ACC112 (cell line): ENCODE measurements at regions not wholly inside any gene's neighbourhood (a gene's known extent, or its start where the extent isn't known, plus 50 kb on each side); places are given as distances from the start of the nearest gene placed in this dataset.
A peak's percentile ranks its signal among the peaks of the same experiment; 100 is the strongest.
"Not testable (repeated sequence)": the region's sequence is repeated elsewhere in the genome, so short reads cannot be mapped to it uniquely, and the experiment has no call there.

Experiments
- H2AFZ ChIP-seq: fragments of 200-600 bp; sonication (generic); one replicate; pipeline ENCODE4 v1.6.0; 2017; ENCODE audit warnings: antibody characterized with exemption, low read length; ENCODE audit not compliant: unreplicated experiment
- H3K27ac ChIP-seq: fragments of 200-600 bp; sonication (generic); 2 replicates; pipeline ENCODE4 v1.5.1; 2014; ENCODE audit warnings: low read depth, mild to moderate bottlenecking, antibody characterized with exemption, low read length, moderate library complexity
- H3K27me3 ChIP-seq: fragments of 200-600 bp; sonication (generic); 2 replicates; pipeline ENCODE4 v1.6.1; 2014; ENCODE audit warnings: mild to moderate bottlenecking, antibody characterized with exemption, low read length, moderate library complexity, mixed read lengths; ENCODE audit not compliant: insufficient read depth
- H3K36me3 ChIP-seq: fragments of 200-600 bp; sonication (generic); 2 replicates; pipeline ENCODE4 v1.6.1; 2016; ENCODE audit warnings: mild to moderate bottlenecking, antibody characterized with exemption, low read length, moderate library complexity, mixed read lengths; ENCODE audit not compliant: insufficient read depth
- H3K4me1 ChIP-seq: fragments of 200-600 bp; sonication (generic); one replicate; pipeline ENCODE4 v1.6.1; 2016; ENCODE audit warnings: low read length, mixed read lengths; ENCODE audit not compliant: insufficient read depth, unreplicated experiment, control insufficient read depth
- H3K4me3 ChIP-seq: fragments of 200-600 bp; sonication (generic); 2 replicates; pipeline ENCODE4 v1.5.1; 2014; ENCODE audit warnings: mild to moderate bottlenecking, low read depth, low read length
- H3K79me2 ChIP-seq: fragments of 200-600 bp; sonication (generic); one replicate; pipeline ENCODE4 v1.6.0; 2016; ENCODE audit warnings: low read length; ENCODE audit not compliant: control insufficient read depth, unreplicated experiment, insufficient read depth

DNA sequence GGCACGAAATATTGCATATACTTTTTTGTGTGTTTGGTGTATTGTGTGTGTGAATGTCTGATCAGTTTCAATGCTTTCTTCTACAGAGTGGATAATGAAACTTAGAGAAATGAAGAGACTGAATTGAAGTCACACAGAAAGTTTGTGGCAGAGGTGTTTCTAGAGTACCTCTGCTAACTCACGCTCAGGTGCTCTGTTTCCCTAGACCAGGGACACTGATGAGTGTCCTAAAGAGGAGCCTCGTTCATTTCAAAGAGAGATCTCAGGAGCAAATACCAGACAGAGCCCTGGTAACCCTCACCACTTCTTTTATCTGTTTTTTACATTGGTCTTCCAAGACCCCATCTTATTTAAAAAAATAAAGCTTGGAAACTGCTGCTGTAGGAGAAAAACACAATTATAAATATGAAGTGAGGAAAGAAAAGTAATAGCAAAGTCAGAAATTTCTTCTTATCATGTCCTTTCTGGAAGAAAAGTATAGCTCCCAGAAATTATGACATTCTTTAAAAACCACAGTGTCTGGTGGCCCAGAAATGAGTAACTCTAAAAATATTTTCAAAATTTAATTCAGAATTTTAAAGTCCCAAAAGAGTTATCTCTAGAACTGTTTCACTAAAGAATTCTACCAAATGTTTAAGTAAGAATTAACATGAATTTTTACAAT lies 720.6 kb downstream of the RFPL4B start:
- peak overlapping the region; percentile 55 for H2AFZ ChIP-seq
- peak overlapping the region; percentile 54 for H3K27ac ChIP-seq
- H3K79me2 ChIP-seq, result no peaks in the 10 kb centered on the region
- H3K4me1 ChIP-seq, result peaks cover 34% of the 10 kb centered on the region
- H3K27me3 ChIP-seq, result no peaks in the 10 kb centered on the region
- H3K36me3 ChIP-seq, result no peaks in the 10 kb centered on the region
- H3K4me3 ChIP-seq, result peak overlapping the region; percentile 45

DNA sequence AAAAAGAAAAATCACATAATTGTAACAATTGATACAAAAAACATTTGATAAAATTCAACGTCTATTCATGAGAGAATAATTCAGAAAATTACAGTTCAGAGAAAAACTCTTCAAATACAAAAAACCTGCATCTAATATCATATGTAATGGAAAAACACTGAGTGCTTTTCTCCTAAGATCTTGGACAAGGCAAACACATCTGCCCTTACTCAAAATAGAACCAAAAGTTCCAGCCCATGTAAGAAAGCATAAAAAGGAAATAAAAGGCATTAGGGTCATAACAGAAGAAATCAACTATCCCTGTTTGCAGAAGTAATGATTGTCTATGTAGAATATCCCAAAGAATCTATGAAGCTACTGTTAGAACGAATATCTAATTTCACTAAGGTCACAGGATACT lies 721.4 kb downstream of the RFPL4B start:
- Histone ChIP-seq H3K4me1 (peaks cover 42% of the 10 kb centered on the region), H3K27me3 (no peaks in the 10 kb centered on the region), H3K27ac (peak overlapping the region; percentile 54)

DNA sequence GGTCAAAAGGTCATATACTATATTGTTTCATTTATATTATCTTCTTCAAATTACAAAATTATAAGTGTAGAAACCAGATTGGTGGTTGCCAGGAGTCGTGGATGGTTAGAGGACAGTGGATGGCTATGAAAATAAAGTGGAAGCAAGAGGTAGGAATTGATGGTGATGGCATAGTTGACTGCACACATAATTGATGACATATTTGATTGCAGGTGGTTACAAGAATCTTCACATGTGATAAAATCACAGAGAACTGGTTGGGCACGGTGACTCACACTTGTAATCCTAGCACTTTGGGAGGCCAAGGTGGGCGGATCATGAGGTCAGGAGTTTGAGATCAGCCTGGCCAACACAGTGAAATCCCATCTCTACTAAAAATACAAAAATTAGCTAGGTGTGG lies 723.6 kb downstream of the RFPL4B start:
- not testable (repeated sequence) for H3K27me3 ChIP-seq, H2AFZ ChIP-seq, H3K79me2 ChIP-seq, H3K27ac ChIP-seq, H3K36me3 ChIP-seq, H3K4me3 ChIP-seq
- peaks cover 47% of the 10 kb centered on the region for H3K4me1 ChIP-seq

More for the DNA sequence above, 721.4 kb downstream of the RFPL4B start:
- Histone ChIP-seq H3K36me3 (no peaks in the 10 kb centered on the region), H2AFZ (peak overlapping the region; percentile 87), H3K4me3 (no peak overlapping the region), H3K79me2 (no peaks in the 10 kb centered on the region)

DNA sequence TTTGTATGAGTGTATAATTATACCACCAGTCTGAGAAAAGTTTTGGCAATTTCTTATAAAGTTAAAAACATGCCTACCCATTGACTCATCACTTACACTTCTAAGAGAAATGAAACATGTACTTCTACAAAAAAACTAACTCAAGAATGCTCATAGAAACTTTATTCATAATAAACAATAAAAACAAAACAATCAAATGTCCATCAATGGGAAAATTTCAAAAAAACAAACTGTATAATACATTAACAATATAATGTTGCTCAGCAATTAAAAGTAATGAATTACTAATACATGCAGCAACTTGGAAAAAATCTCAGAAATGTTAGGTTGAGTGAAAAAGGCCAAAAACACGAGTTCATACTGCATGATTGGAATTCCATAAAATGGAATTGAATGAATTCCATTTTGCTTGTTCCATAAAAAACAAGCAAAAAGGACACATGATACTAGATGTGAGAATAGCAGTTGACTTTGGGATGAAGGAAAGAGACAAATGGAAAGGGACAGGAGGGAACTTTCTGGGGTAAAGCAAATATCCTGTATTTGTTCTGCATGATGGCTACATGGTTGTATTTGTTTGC lies 726.6 kb downstream of the RFPL4B start:
- no peaks in the 10 kb centered on the region for H3K79me2 ChIP-seq
- H3K27ac ChIP-seq, result peak overlapping the region; percentile 64
- peaks cover 19% of the 10 kb centered on the region for H3K4me1 ChIP-seq
- H3K36me3 ChIP-seq, result no peaks in the 10 kb centered on the region
- peak overlapping the region; percentile 50; the same call in 1 of the 2 replicates for H3K4me3 ChIP-seq
- no peaks in the 10 kb centered on the region for H3K27me3 ChIP-seq
- H2AFZ ChIP-seq, result peak overlapping the region; percentile 76

DNA sequence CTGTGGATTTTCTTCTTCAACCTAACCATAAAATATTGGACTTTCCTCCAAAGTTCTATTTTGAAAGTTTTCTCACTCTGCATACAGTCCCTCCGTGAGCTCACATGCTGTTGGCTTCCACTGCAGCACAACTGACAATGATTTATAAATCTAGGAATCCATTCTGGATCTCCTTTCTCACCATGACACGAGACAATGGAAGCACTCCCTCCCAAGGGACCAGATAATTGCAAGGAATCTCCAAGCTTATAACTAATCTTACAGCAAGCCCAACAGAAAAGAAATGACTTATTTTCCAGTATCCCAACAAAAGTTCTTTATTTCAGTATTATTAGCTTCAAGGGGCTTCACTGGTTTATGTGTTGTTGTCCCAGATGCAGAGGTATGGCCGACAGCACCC lies 729.0 kb downstream of the RFPL4B start:
- no peaks in the 10 kb centered on the region for H3K36me3 ChIP-seq
- H3K27ac ChIP-seq, result no peak overlapping the region
- peaks cover 18% of the 10 kb centered on the region for H3K4me1 ChIP-seq
- no peaks in the 10 kb centered on the region for H3K79me2 ChIP-seq
- H2AFZ ChIP-seq, result no peak overlapping the region
- H3K4me3 ChIP-seq, result no peak overlapping the region
- no peaks in the 10 kb centered on the region for H3K27me3 ChIP-seq

DNA sequence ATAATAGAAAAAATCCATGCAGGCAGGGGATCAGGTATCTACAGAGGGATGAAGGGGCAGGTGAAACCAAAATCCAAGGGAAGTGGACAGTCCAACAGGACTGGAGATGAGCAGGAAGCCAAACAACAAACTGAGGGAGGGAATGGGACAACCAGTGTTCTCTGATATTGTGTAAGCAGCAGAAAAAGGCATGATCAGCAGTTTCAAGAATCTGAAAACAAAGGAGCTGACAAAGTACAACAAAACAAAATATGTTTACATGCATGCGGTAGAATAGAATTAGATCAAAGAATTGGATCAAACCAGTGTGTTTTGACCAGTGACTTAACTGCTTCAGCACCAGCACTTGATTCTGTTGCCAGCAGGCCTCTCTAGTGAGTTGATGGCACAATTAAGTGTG lies 729.7 kb downstream of the RFPL4B start:
- no peak overlapping the region for H3K4me3 ChIP-seq
- H3K27me3 ChIP-seq, result no peaks in the 10 kb centered on the region
- H3K27ac ChIP-seq, result no peak overlapping the region
- H3K79me2 ChIP-seq, result no peaks in the 10 kb centered on the region
- peaks cover 18% of the 10 kb centered on the region for H3K4me1 ChIP-seq
- H2AFZ ChIP-seq, result no peak overlapping the region
- H3K36me3 ChIP-seq, result no peaks in the 10 kb centered on the region

DNA sequence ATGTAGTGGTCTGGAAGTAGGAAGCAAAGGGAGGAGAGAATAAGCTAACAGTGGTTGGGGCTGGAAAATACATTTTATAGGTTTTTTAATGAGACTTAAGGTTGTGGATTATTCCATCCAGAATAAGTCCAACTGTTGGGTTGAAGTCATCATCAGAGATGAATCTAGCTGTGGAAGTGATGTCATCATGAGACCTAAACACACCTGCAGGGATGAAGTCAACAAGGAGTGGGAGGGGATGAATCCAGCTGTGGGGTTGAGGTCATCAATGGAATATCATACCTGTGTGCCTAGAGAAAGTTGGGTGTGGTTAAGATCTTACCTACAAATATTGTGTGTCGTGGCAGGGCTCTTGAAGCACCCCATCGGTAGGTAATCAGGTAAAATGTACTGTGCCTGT lies 730.7 kb downstream of the RFPL4B start:
- H3K36me3 ChIP-seq, result no peaks in the 10 kb centered on the region
- H3K79me2 ChIP-seq, result no peaks in the 10 kb centered on the region
- H3K27ac ChIP-seq, result no peak overlapping the region
- H3K27me3 ChIP-seq, result no peaks in the 10 kb centered on the region
- H3K4me1 ChIP-seq, result peaks cover 18% of the 10 kb centered on the region
- H2AFZ ChIP-seq, result no peak overlapping the region
- no peak overlapping the region for H3K4me3 ChIP-seq

DNA sequence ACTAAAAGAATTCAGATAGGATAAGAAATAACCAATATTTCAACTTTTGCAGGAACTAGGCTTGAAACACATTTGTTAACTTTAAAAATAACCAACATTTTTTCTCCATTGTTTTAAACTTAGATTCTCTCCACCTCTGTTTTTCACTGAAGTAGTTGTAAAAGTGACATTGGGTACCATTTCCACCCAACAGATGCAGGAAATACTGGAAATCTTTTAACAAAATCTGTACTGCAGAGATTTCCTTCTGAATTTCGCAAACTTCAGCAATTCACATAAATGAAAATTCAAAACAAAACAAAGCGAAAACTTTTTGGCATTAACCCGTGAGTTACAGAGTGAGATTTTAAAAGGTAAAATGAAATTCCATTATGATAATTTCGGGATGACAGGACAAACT lies 731.7 kb downstream of the RFPL4B start:
- H3K36me3 ChIP-seq, result no peaks in the 10 kb centered on the region
- H3K27me3 ChIP-seq, result no peaks in the 10 kb centered on the region
- H3K4me1 ChIP-seq, result peaks cover 8% of the 10 kb centered on the region
- H3K4me3 ChIP-seq, result no peak overlapping the region
- H3K27ac ChIP-seq, result no peak overlapping the region
- no peak overlapping the region for H2AFZ ChIP-seq
- H3K79me2 ChIP-seq, result no peaks in the 10 kb centered on the region

DNA sequence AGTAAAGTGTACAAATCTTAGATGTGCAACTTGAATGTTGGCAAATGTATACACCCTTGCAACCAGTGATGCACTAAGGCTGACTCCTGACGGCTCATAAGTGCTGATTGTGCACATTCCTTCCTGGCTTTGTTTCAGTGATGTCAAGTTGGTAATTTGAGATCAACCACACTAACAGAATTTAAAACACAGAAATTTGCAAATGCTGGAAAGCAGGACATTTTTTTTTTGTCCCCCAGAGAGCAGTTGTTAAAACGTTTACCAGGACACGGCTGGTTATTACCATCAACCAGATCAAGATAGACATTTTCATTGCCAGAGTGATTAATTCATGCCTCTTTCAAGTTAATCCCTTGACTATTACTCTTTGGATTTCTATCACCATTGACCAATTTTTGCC lies 735.6 kb downstream of the RFPL4B start:
- H3K4me3 ChIP-seq, result no peak overlapping the region
- no peak overlapping the region for H3K27ac ChIP-seq
- no peak overlapping the region for H2AFZ ChIP-seq
- H3K4me1 ChIP-seq, result no peaks in the 10 kb centered on the region
- H3K36me3 ChIP-seq, result no peaks in the 10 kb centered on the region
- H3K79me2 ChIP-seq, result no peaks in the 10 kb centered on the region
- H3K27me3 ChIP-seq, result no peaks in the 10 kb centered on the region

DNA sequence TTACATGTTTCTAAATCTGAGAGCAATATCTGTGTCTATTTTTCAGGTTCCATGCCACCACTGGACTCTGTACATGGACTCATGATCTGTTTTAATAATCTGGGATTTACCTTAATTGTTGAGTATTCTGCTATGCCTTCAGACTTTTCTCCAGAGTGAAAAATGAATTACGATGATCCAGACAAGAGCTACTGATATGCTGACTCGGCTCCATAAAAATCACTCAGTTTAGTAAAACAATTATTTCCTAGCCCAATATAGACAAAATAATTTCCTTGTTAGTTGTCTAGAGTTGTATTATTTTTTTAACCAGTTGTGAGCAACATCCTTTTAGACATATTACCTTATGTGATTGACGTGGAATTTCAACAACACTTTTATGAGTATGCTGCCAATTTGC lies 736.8 kb downstream of the RFPL4B start:
- H3K27me3 ChIP-seq, result no peaks in the 10 kb centered on the region
- H3K36me3 ChIP-seq, result no peaks in the 10 kb centered on the region
- H3K79me2 ChIP-seq, result no peaks in the 10 kb centered on the region
- no peak overlapping the region for H2AFZ ChIP-seq
- H3K27ac ChIP-seq, result no peak overlapping the region
- H3K4me1 ChIP-seq, result no peaks in the 10 kb centered on the region
- no peak overlapping the region for H3K4me3 ChIP-seq

DNA sequence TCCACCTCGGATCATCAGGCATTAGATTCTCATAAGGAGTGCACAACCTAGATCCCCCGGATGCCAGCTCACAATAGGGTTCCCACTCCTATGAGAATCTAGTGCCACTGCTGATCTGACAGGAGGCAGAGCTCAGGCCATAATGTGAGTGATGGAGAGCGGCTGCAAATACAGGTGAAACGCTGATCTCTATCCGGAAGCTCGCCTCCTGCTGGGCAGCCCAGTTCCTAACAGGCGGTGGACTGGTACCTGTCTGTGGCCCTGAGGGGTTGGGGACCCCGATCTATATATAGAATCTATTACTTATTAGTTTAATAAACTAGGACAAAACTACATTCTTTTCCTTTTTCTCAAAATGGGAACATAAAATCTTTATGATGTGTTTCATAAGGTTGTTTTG lies 741.9 kb downstream of the RFPL4B start:
- no peaks in the 10 kb centered on the region for H3K4me1 ChIP-seq

More for the DNA sequence above, 741.9 kb downstream of the RFPL4B start:
- Histone ChIP-seq H3K36me3 (no peaks in the 10 kb centered on the region), H3K79me2 (no peaks in the 10 kb centered on the region), H3K4me3 (no peak overlapping the region), H3K27ac (no peak overlapping the region), H2AFZ (no peak overlapping the region), H3K27me3 (no peaks in the 10 kb centered on the region)
